Stimulated activated CD4-positive, alpha-beta T cell treated with anti-CD3 and anti-CD28 coated beads, Interleukin-1b, Interleukin-23, amount 100 ng/mL, for 24 hours (primary cell): ENCODE measurements at regions not wholly inside any gene's neighbourhood (a gene's known extent, or its start where the extent isn't known, plus 50 kb on each side); places are given as distances from the start of the nearest gene placed in this dataset.

Source experiments
- DNase-seq, 4 experiments: peaks; one replicate each; pipeline ENCODE4 v3.0.0-alpha.2; 2020; ENCODE audit warnings: low read depth in 4 of 4, low spot score in 1 of 4

DNA sequence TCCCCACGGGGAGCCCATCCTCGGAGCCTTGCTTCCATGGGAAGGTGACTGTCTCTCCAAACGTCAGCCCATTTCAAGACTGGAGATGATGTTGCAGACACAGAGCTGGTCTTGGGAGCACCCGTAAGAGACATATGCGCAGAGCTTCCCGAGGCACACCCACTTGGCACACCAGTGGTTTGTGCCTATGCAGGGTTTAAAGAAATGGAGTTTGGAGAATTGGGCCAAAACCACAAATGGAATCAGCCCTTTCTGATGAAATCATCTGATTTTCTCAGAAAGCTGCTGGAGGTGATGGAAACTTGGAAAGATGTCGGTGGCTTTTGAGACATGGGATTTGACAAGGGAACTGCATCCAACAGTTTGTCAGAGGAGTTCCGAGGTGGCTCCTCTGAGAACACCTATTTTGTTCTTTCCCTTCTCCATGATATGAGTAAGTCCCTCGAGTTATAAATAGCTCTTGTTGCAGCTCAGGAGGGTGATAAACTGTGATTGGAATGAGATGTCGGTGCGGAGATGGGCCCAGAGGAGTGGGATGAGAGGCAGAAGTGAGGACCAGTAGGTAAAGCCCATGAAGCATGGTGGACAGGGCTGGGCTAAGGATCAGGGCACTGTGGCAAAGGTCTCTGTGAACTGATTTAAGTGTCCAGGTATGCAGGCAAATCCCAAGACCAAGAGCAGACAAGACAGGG is 225.7 kb downstream of the ACKR3 start:
- no peak for DNase-seq

DNA sequence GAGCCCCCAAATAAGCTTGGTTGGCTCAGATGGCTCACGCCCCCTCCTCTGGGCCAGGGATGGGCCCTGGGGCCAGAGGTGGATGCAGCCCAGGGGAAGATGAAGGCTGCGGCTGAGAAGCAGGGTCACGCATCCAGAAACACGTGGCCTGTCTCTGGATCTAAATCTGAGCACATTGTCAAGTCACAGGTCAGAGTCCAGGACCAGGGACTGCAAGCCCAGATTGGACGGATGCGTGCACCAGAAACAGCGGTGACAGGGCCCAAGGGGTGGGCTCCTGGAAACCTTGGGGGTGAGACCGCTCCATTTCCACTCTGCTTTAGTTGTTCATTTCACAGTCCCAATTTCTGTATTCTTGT is 226.2 kb downstream of the ACKR3 start:
- DNase-seq: no peak

- no peak for DNase-seq
These were observed 226.6 kb downstream of the ACKR3 start for GRCh38 chr2:236796236-236796635.

- DNase-seq: no peak
These were observed 227.8 kb downstream of the ACKR3 start for GRCh38 chr2:236797411-236797810.

DNA sequence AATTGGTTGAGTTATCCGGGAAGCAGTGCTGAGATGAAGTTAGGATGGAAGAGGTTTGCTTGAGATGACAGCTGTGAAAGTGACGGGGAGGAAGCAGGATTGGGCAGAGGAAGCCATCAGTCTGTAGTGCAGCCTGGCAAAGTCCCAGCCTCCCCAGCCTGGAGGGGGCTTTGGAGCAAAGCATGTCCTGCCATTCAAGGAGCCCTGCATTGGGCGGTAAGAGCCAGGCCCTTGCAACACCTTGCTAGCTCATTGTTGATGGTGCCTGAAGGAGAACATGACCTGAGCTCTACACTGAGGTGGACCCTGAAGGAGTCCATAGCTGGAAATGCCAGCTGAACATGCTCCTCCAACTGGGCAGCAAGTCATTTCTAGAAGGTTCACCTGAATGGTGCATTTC is 228.9 kb downstream of the ACKR3 start:
- no peak for DNase-seq

GRCh38 chr2:236799391-236800026 is 229.9 kb downstream of the ACKR3 start:
- DNase-seq: no peak

DNA sequence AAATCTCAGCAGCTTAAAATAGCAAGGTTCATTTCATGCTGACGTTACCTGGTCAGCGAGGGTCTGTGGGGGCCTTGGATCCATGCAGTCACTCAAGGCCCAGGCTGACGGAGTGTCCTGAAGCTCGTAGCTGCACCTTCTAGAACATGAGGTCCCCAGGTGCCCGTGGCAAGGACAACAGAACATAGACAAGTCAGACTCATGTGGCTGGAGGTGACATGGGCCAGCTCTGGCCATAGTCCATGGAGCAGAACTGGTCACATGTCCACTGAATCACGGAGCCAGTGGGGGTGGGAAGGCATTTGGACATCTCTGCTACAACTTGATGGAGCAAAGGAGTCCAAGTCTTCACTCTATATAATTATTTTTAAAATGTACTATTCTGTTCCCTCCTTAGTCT is 233.2 kb downstream of the ACKR3 start:
- DNase-seq: no peak

GRCh38 chr2:236803621-236804020 is 234.0 kb downstream of the ACKR3 start:
- DNase-seq: no peak

DNA sequence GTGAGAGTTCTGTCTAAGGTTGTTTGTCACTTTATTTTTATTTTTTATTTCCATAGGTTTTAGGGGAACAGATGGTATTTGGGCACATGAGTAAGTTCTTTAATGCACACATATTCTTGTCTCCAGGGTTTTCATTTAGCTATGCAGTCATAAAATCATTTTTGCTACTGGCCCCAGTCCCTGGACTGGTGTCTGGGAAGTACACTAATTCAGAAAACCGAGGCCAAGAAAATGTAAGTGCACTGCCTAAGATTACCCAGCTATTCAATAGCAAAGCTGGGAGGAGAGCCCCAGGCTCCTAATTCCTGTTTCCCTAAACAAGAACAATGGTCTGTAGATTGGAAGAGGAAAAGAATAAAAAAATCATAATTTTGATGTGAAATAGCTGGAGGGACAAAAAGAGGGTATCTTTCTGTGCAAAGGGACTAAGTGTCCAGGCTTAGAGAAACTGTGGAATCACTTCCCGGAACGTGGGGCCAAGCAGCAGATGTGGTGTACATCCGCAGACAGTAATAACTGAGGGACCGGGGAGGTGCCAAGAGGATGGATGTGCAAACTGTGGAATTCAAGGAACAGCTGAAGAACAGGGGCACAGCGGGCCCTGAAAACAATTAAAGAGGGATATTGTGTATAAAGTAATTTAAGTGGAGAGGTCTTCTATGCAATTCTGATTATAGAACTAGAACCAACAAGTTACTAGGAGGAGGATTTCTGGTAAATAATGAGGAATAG is 236.3 kb downstream of the ACKR3 start:
- no peak for DNase-seq

DNA sequence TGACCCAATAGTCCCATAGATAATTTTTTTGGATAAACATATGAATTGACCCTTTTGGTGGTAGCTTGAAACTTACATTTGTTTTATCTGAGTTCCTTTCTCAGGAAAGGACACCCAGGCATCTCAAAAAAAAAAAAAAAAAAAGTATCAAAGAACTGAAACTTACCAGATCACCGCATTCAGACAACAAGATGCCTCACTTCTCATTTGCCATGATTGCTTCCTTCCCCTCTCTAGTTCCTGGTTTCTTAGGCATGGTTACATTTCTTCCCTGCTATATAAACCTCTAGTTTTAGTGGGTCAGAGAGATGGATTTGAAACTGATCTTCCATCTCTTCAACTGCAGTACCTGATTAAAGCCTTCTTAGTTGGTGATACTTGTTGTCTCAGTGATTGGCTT is 240.1 kb downstream of the ACKR3 start:
- DNase-seq: no peak

GRCh38 chr2:236811062-236811656 is 241.5 kb downstream of the ACKR3 start:
- no peak for DNase-seq

- DNase-seq: no peak
These were observed 244.1 kb downstream of the ACKR3 start for GRCh38 chr2:236813766-236814165.

DNA sequence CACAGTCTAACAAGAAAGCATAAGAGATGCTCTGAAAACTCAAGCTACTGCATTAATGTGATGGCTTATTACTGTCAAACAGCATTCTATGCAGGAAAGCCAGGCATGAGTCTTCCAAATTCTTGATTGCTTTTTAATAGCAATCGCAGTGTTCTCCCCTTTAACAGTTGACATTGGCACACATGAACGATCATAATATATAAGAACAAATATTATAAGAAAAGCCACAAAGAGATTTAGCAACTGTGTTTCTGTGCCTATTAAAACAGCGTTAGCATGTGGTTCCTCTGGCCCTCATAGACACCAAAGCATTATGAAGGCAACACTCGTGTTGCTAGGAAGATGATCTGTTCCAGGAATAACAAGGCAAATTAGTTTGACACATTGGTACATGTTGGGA is 245.0 kb downstream of the ACKR3 start:
- no peak for DNase-seq

GRCh38 chr2:236815746-236816145 is 246.1 kb downstream of the ACKR3 start:
- DNase-seq: no peak

- DNase-seq: no peak
These were observed 246.9 kb downstream of the ACKR3 start for GRCh38 chr2:236816197-236817170.

GRCh38 chr2:236818281-236819045 is 248.8 kb downstream of the ACKR3 start:
- DNase-seq: no peak

DNA sequence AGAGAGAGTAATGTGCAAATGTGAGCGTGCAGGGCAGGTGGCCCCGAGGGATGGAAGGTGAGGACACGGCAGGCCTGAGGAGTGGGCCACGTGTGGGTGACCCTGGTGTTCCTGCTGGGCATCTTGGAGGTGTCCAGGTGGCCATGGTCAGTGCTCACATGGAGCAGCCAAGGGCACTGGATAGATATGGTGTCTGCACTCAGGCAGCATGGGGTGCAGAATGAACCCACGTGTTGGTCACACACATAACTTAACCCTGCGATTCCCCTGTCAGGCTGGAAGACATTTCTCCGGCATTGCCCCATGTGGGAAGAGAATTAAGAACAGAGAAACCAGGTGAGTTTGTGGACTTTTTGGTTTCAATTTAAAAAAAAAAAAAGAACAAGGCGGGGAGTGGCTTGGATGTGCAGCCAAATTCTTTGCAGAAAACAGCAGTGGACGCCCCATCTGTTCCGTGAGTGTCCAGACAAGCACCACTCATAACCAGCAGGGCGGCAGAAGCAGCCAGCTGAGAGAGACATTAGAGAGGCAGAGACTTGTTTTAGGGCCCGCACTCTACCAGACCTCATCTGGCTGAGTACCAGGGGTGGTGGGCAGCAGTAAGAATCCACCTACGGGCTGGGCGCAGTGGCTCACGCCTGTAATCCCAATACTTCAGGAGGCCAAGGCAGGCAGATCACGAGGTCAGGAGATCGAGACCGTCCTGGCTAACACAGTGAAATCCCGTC is 249.8 kb downstream of the ACKR3 start:
- no peak for DNase-seq

DNA sequence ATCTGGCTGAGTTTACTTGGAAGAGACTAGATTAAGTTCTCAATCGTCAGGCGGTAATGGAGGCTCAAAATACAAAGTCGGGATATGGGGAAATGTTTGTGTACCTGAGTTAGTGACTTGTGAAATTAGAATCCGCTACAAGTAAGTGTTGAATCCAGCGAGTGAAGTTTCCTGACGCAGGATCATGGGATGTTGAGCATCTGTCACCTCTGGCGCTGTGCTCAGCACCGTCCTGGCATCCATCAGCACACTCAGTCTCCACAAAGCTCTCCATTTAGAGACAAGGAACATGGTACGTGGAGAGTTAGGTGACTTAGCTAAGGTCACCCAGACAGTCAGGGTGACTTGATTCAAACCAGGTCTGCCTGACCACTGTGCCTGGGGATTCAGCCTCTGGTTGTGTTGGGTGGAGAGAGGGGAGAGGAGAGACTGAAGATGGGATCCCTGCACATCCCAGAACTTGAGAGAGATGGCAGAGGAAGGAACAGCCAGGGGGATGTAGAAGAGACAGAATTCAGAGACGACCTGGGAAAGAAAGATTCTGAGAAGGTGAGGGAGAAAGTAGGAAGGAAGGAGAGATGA is 251.2 kb downstream of the ACKR3 start:
- DNase-seq: no peak

GRCh38 chr2:236823041-236823629 is 253.5 kb downstream of the ACKR3 start:
- no peak for DNase-seq
